Ishikawa (cell line): ENCODE measurements at regions not wholly inside any gene's neighbourhood (a gene's known extent, or its start where the extent isn't known, plus 50 kb on each side); places are given as distances from the start of the nearest gene placed in this dataset.

Source experiments
- NFIC ChIP-seq: IDR thresholded peaks from 2 replicates; pipeline ENCODE4 v1.6.1; 2012
- TCF12 ChIP-seq: IDR thresholded peaks from 2 replicates; pipeline ENCODE4 v1.6.1; 2012; ENCODE audit warnings: low read depth

DNA sequence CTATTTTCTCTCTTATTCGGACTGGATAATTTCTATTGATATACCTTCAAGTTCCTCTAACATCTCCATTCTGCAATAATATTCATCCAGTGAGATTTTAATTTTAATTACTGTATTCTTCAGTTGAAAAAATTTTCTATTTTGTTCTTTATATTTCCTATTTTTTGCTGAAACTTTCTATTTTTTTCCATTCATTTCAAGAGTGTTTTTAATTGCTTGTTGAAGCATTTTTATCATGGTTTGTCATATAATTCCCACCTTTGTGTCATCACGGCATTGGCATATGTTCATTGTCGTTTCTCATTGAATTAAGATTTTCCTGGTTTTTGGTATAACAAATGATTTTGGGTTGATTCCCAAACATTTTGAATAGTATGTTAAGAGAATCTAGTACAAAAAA, 214.9 kb upstream of the HDDC2 start:
- TF ChIP-seq NFIC (no peak), TCF12 (no peak)
